ENCODE measurements at regions not wholly inside any gene's neighbourhood (a gene's known extent, or its start where the extent isn't known, plus 50 kb on each side); places are given as distances from the start of the nearest gene placed in this dataset.

GRCh38 chr15:25509703-25510102 lies 70.9 kb upstream of the UBE3A start:
- FAIRE-seq (no peak), DNase-seq (ENCODE audit: low spot score) (no peak)

GRCh38 chr15:25508369-25509002 lies 69.7 kb upstream of the UBE3A start:
- DNase-seq (ENCODE audit: low spot score): peak; percentile 48
- FAIRE-seq: no peak

GRCh38 chr15:25504307-25504706 lies 65.5 kb upstream of the UBE3A start:
- FAIRE-seq (no peak), DNase-seq (ENCODE audit: low spot score) (peak; percentile 67)

GRCh38 chr15:25501828-25502446 lies 63.1 kb upstream of the UBE3A start:
- FAIRE-seq: peak; percentile 37
- DNase-seq (ENCODE audit: low spot score): no peak

GRCh38 chr15:25498835-25499234 lies 60.0 kb upstream of the UBE3A start:
- FAIRE-seq (no peak), DNase-seq (ENCODE audit: low spot score) (no peak)

- FAIRE-seq: no peak
- DNase-seq (ENCODE audit: low spot score): no peak
Observed at GRCh38 chr15:25497934-25498333, 59.1 kb upstream of the UBE3A start.

- FAIRE-seq (no peak), DNase-seq (ENCODE audit: low spot score) (no peak)
Observed at GRCh38 chr15:25493823-25494526, 55.2 kb upstream of the UBE3A start.

- DNase-seq (ENCODE audit: low spot score): no peak
- FAIRE-seq: no peak
Observed at GRCh38 chr15:25492315-25492714, 53.5 kb upstream of the UBE3A start.

Data from urothelium cell line (cell line).